ENCODE measurements at regions not wholly inside any gene's neighbourhood (a gene's known extent, or its start where the extent isn't known, plus 50 kb on each side); places are given as distances from the start of the nearest gene placed in this dataset.
"Not testable (repeated sequence)": the region's sequence is repeated elsewhere in the genome, so short reads cannot be mapped to it uniquely, and the experiment has no call there.

- TF ChIP-seq, protein P1, sequence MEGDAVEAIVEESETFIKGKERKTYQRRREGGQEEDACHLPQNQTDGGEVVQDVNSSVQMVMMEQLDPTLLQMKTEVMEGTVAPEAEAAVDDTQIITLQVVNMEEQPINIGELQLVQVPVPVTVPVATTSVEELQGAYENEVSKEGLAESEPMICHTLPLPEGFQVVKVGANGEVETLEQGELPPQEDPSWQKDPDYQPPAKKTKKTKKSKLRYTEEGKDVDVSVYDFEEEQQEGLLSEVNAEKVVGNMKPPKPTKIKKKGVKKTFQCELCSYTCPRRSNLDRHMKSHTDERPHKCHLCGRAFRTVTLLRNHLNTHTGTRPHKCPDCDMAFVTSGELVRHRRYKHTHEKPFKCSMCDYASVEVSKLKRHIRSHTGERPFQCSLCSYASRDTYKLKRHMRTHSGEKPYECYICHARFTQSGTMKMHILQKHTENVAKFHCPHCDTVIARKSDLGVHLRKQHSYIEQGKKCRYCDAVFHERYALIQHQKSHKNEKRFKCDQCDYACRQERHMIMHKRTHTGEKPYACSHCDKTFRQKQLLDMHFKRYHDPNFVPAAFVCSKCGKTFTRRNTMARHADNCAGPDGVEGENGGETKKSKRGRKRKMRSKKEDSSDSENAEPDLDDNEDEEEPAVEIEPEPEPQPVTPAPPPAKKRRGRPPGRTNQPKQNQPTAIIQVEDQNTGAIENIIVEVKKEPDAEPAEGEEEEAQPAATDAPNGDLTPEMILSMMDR (IDR thresholded peaks at IDR 0.05) = not testable (repeated sequence)
- not testable (repeated sequence) for TF ChIP-seq EP300 (IDR thresholded peaks at IDR 0.05; ENCODE audit: borderline replicate concordance in 1 of 2, low read depth in 1 of 2, low read length in 1 of 2)
Observed at GRCh38 chr4:118474001-118474626, 121.3 kb upstream of the PRSS12 start.

Data from SK-N-SH (cell line).